Uterus (tissue), 3 donors: ENCODE measurements at regions not wholly inside any gene's neighbourhood (a gene's known extent, or its start where the extent isn't known, plus 50 kb on each side); places are given as distances from the start of the nearest gene placed in this dataset.
"Not testable (repeated sequence)": the region's sequence is repeated elsewhere in the genome, so short reads cannot be mapped to it uniquely, and the experiment has no call there.

Experiments
- DNase-seq, 2 donors: peaks; one replicate each; pipeline ENCODE4 v3.0.0-alpha.2; 2019 to 2020
- H3K27ac ChIP-seq, 2 donors: fragments of 200-600 bp; sonication (generic); 1 replicate in 1 of 2; 2 replicates in 1 of 2; pipeline ENCODE4 v1.5.1; 2016 to 2018
- H3K27me3 ChIP-seq, 2 donors: fragments of 200-600 bp; sonication (generic); one replicate each; pipeline ENCODE4 v1.5.1; 2018 to 2019; ENCODE audit warnings: control low read depth in 1 of 2
- H3K36me3 ChIP-seq, 2 donors: fragments of 200-600 bp; sonication (generic); one replicate each; pipeline ENCODE4 v1.5.1; 2019; ENCODE audit warnings: control low read depth in 1 of 2
- H3K4me1 ChIP-seq, 2 donors: fragments of 200-600 bp; sonication (generic); one replicate each; pipeline ENCODE4 v1.5.1; 2018 to 2019; ENCODE audit warnings: control low read depth in 1 of 2
- H3K4me3 ChIP-seq, 2 donors: fragments of 200-600 bp; sonication (generic); 1 replicate in 1 of 2; 2 replicates in 1 of 2; pipeline ENCODE4 v1.5.1; 2018 to 2019; ENCODE audit warnings: mild to moderate bottlenecking in 1 of 2
- H3K9me3 ChIP-seq, 2 donors: fragments of 200-600 bp; sonication (generic); one replicate each; pipeline ENCODE4 v1.5.1; 2019; ENCODE audit warnings: control low read depth in 1 of 2
- CTCF ChIP-seq, 4 experiments: fragments of 200-600 bp in 2 of 4; fragments of 450-650 bp in 2 of 4; sonication (generic) in 2 of 4; IDR thresholded peaks; one replicate each; pipeline ENCODE4 v1.5.1; 2016 to 2019; ENCODE audit warnings: antibody characterized with exemption in 4 of 4, mild to moderate bottlenecking in 2 of 4, moderate library complexity in 1 of 4
- POLR2A ChIP-seq, 2 donors: fragments of 450-650 bp; IDR thresholded peaks; one replicate each; pipeline ENCODE4 v1.6.1; 2016; ENCODE audit warnings: antibody characterized with exemption in 2 of 2, mild to moderate bottlenecking in 1 of 2, moderate library complexity in 1 of 2
- intact Hi-C: fragments of 100-400 bp; cut with DNase I; formaldehyde crosslinking; loops from one replicate; pipeline ENCODE4 v1.15.1; 2023; ENCODE audit warnings: low total_unique reads
- donor health status: DM: yes; HTN: yes; CAD: no.

GRCh38 chr3:163382183-163382582 is 1696.1 kb downstream of the SI start:
- no peak for TF ChIP-seq CTCF (IDR thresholded peaks at IDR 0.05)
- no peak for TF ChIP-seq POLR2A (IDR thresholded peaks at IDR 0.05)
- H3K27me3 ChIP-seq: no peaks in the 10 kb centered on the region

GRCh38 chr3:163368168-163368567 is 1710.1 kb downstream of the SI start:
- TF ChIP-seq POLR2A (IDR thresholded peaks at IDR 0.05): no peak
- H3K9me3 ChIP-seq: no peaks in the 10 kb centered on the region
- DNase-seq: no peak
- H3K36me3 ChIP-seq: no peaks in the 10 kb centered on the region
- no peak overlapping the region for H3K4me3 ChIP-seq
- H3K27me3 ChIP-seq: no peaks in the 10 kb centered on the region
- H3K4me1 ChIP-seq: no peaks in the 10 kb centered on the region
- intact Hi-C loops: no loop called here
- no peak overlapping the region for H3K27ac ChIP-seq

More at GRCh38 chr3:163382183-163382582, 1696.1 kb downstream of the SI start:
- no peaks in the 10 kb centered on the region for H3K9me3 ChIP-seq
- no peak overlapping the region for H3K27ac ChIP-seq
- no peaks in the 10 kb centered on the region for H3K36me3 ChIP-seq
- intact Hi-C loops: no loop called here
- H3K4me3 ChIP-seq: no peak overlapping the region
- DNase-seq: no peak
- no peaks in the 10 kb centered on the region for H3K4me1 ChIP-seq

GRCh38 chr3:163364717-163365116 is 1713.6 kb downstream of the SI start:
- TF ChIP-seq POLR2A (IDR thresholded peaks at IDR 0.05): no peak
- no peak for TF ChIP-seq CTCF (IDR thresholded peaks at IDR 0.05)
- Histone ChIP-seq H3K4me3 (no peak overlapping the region), H3K36me3 (no peaks in the 10 kb centered on the region), H3K27me3 (no peaks in the 10 kb centered on the region), H3K4me1 (no peaks in the 10 kb centered on the region), H3K9me3 (no peaks in the 10 kb centered on the region), H3K27ac (no peak overlapping the region)
- intact Hi-C loops: no loop called here
- DNase-seq: no peak

GRCh38 chr3:163362151-163362550 is 1716.1 kb downstream of the SI start:
- Histone ChIP-seq H3K4me3 (no peak overlapping the region), H3K9me3 (no peaks in the 10 kb centered on the region), H3K27me3 (no peaks in the 10 kb centered on the region), H3K36me3 (no peaks in the 10 kb centered on the region), H3K4me1 (no peaks in the 10 kb centered on the region), H3K27ac (no peak overlapping the region)
- no peak for TF ChIP-seq POLR2A (IDR thresholded peaks at IDR 0.05)
- TF ChIP-seq CTCF (IDR thresholded peaks at IDR 0.05): no peak
- intact Hi-C loops: no loop called here
- DNase-seq: no peak

- H3K27ac ChIP-seq, H3K9me3 ChIP-seq, H3K4me3 ChIP-seq, DNase-seq, H3K27me3 ChIP-seq, intact Hi-C loops, H3K36me3 ChIP-seq, H3K4me1 ChIP-seq: not testable (repeated sequence)
These were observed 1716.9 kb downstream of the SI start for GRCh38 chr3:163361357-163361878.

- Histone ChIP-seq H3K36me3 (peaks cover 0 to 3% of the 10 kb centered on the region in 2 donors), H3K9me3 (no peaks in the 10 kb centered on the region), H3K4me1 (no peaks in the 10 kb centered on the region), H3K4me3 (no peak overlapping the region), H3K27ac (no peak overlapping the region), H3K27me3 (no peaks in the 10 kb centered on the region)
- TF ChIP-seq CTCF (IDR thresholded peaks at IDR 0.05): no peak
- TF ChIP-seq POLR2A (IDR thresholded peaks at IDR 0.05): no peak
- DNase-seq: no peak
- intact Hi-C loops: no loop called here
These were observed 1730.4 kb downstream of the SI start for GRCh38 chr3:163347944-163348343.
